H1 (cell line): ENCODE measurements at regions not wholly inside any gene's neighbourhood (a gene's known extent, or its start where the extent isn't known, plus 50 kb on each side); places are given as distances from the start of the nearest gene placed in this dataset.

Experiments
- CTCF ChIA-PET: fragments of 300-600 bp; sonication (Branson Sonifier 250); formaldehyde crosslinking; loops from one replicate; lab custom pipeline; 2021; ENCODE audit not compliant: partially characterized antibody; lab: Charles Lee
- POLR2A ChIA-PET: fragments of 300-600 bp; sonication (Branson Sonifier 250); formaldehyde crosslinking; loops from one replicate; lab custom pipeline; 2021; ENCODE audit warnings: inconsistent platforms; ENCODE audit not compliant: partially characterized antibody; lab: Charles Lee
- DNase-seq, 2 experiments: peaks; one replicate each; pipeline versions ENCODE4 v3.0.0 to v3.0.0-alpha.2; 2010 to 2022; ENCODE audit warnings: low spot score in 2 of 2, low read depth in 1 of 2, mixed read lengths in 1 of 2
- FAIRE-seq: peaks from 2 replicates; lab custom pipeline; 2011; peaks lifted over from hg19 to GRCh38; lab: Jason Lieb, UNC
- H2AFZ ChIP-seq: 2 replicates; pipeline ENCODE4 v1.8.1; 2012; ENCODE audit warnings: low read length, inconsistent platforms
- H2AK5ac ChIP-seq: 2 replicates; pipeline ENCODE4 v1.6.1; 2013; ENCODE audit warnings: low read depth, low read length
- H2BK120ac ChIP-seq: replicated peaks from 2 replicates; pipeline ENCODE3; 2013; ENCODE audit warnings: low read depth, low read length, inconsistent platforms
- H2BK12ac ChIP-seq: 2 replicates; pipeline ENCODE4 v1.6.1; 2013; ENCODE audit warnings: low read depth, low read length
- H2BK15ac ChIP-seq: 2 replicates; pipeline ENCODE4 v1.6.1; 2013; ENCODE audit warnings: low read length
- H2BK20ac ChIP-seq: 2 replicates; pipeline ENCODE4 v1.6.1; 2013; ENCODE audit warnings: low read length
- H2BK5ac ChIP-seq: 2 replicates; pipeline ENCODE4 v1.6.1; 2013; ENCODE audit warnings: low read depth, low read length
- H3K14ac ChIP-seq: 2 replicates; pipeline ENCODE4 v1.6.1; 2013; ENCODE audit warnings: inconsistent platforms; ENCODE audit not compliant: insufficient read length
- H3K18ac ChIP-seq: 2 replicates; pipeline ENCODE4 v1.6.1; 2013; ENCODE audit warnings: low read length; ENCODE audit errors: extremely low read depth
- H3K23ac ChIP-seq: 2 replicates; pipeline ENCODE4 v1.6.1; 2013; ENCODE audit warnings: inconsistent platforms; ENCODE audit not compliant: insufficient read length
- H3K23me2 ChIP-seq: 2 replicates; pipeline ENCODE4 v1.6.1; 2013; ENCODE audit warnings: low read depth, low read length
- H3K27ac ChIP-seq: 2 replicates; pipeline ENCODE4 v1.6.1; 2011; ENCODE audit warnings: low read depth, low read length, inconsistent platforms
- H3K27me3 ChIP-seq, 4 experiments: replicated peaks in 1 of 4; 1 replicate in 1 of 4; 2 replicates in 3 of 4; pipeline versions ENCODE4 v1.6.1 to v1.8.1; 2011 to 2013; ENCODE audit warnings: low read length in 3 of 4, mild to moderate bottlenecking in 3 of 4, inconsistent platforms in 2 of 4, mixed read lengths in 2 of 4, moderate library complexity in 1 of 4; ENCODE audit not compliant: control insufficient read depth in 3 of 4, insufficient read depth in 3 of 4; ENCODE audit errors: extremely low read depth in 1 of 4
- H3K36me3 ChIP-seq, 4 experiments: 2 replicates each; pipeline versions ENCODE4 v1.6.1 to v1.8.1; 2011 to 2013; ENCODE audit warnings: mild to moderate bottlenecking in 4 of 4, low read length in 3 of 4, moderate library complexity in 2 of 4, control low read depth in 1 of 4, inconsistent platforms in 1 of 4; ENCODE audit not compliant: insufficient read depth in 4 of 4, control insufficient read depth in 2 of 4
- H3K4ac ChIP-seq: replicated peaks from 2 replicates; pipeline ENCODE3; 2013; ENCODE audit warnings: low read length, low read depth, mixed read lengths, inconsistent platforms; ENCODE audit not compliant: insufficient read length
- H3K4me1 ChIP-seq, 4 experiments: replicated peaks in 1 of 4; 1 replicate in 1 of 4; 2 replicates in 3 of 4; pipeline versions ENCODE4 v1.6.1 to v1.8.1; 2011 to 2013; ENCODE audit warnings: low read length in 3 of 4, inconsistent platforms in 2 of 4, mixed read lengths in 1 of 4; ENCODE audit not compliant: insufficient read depth in 4 of 4, control insufficient read depth in 3 of 4
- H3K4me2 ChIP-seq, 2 experiments: 2 replicates each; pipeline versions ENCODE4 v1.6.1 to v1.8.1; 2011 to 2013; ENCODE audit warnings: low read depth in 2 of 2, low read length in 2 of 2, control low read depth in 1 of 2, inconsistent platforms in 1 of 2, mild to moderate bottlenecking in 1 of 2; ENCODE audit not compliant: insufficient read depth in 1 of 2
- H3K4me3 ChIP-seq, 4 experiments: fragments of 200-600, 300-600 bp in 1 of 4; sonication (generic), shearing (Covaris generic), sonication (Bioruptor Twin) in 1 of 4; 2 replicates each; pipeline versions ENCODE4 v1.5.1 to v1.8.1; 2011 to 2016; ENCODE audit warnings: low read length in 4 of 4, low read depth in 3 of 4, control low read depth in 2 of 4, inconsistent platforms in 2 of 4, mild to moderate bottlenecking in 2 of 4, mixed read lengths in 1 of 4, moderate library complexity in 1 of 4; ENCODE audit not compliant: insufficient read depth in 2 of 4; ENCODE audit errors: extremely low read depth in 1 of 4
- H3K56ac ChIP-seq: replicated peaks from 2 replicates; pipeline ENCODE3; 2013; ENCODE audit warnings: low read depth, mild to moderate bottlenecking, mixed read lengths, low read length, inconsistent platforms; ENCODE audit not compliant: insufficient read length
- H3K79me1 ChIP-seq: 2 replicates; pipeline ENCODE4 v1.6.1; 2013; ENCODE audit warnings: low read depth, low read length, control low read depth
- H3K79me2 ChIP-seq, 2 experiments: 2 replicates each; pipeline versions ENCODE4 v1.6.1 to v1.8.1; 2012 to 2013; ENCODE audit warnings: low read length in 2 of 2, mild to moderate bottlenecking in 2 of 2, inconsistent platforms in 1 of 2; ENCODE audit not compliant: insufficient read depth in 2 of 2, control insufficient read depth in 1 of 2
- H3K9ac ChIP-seq, 4 experiments: replicated peaks in 1 of 4; 1 replicate in 1 of 4; 2 replicates in 3 of 4; pipeline versions ENCODE4 v1.6.1 to v1.8.1; 2011 to 2013; ENCODE audit warnings: low read depth in 3 of 4, low read length in 3 of 4, control low read depth in 2 of 4, mild to moderate bottlenecking in 2 of 4, moderate library complexity in 2 of 4, inconsistent platforms in 1 of 4; ENCODE audit errors: extremely low read depth in 1 of 4
- H3K9me3 ChIP-seq, 2 experiments: 2 replicates each; pipeline versions ENCODE4 v1.6.1 to v1.8.1; 2012 to 2013; ENCODE audit warnings: mild to moderate bottlenecking in 2 of 2, moderate library complexity in 2 of 2, control low read depth in 1 of 2, inconsistent platforms in 1 of 2, low read depth in 1 of 2, low read length in 1 of 2, mixed read lengths in 1 of 2; ENCODE audit not compliant: insufficient read depth in 2 of 2
- H4K20me1 ChIP-seq, 2 experiments: replicated peaks in 1 of 2; 2 replicates each; pipeline versions ENCODE3 to v1.8.1; 2011 to 2013; ENCODE audit warnings: inconsistent platforms in 2 of 2, low read length in 2 of 2, mild to moderate bottlenecking in 1 of 2; ENCODE audit not compliant: insufficient read depth in 2 of 2, control insufficient read depth in 1 of 2
- H4K5ac ChIP-seq: 2 replicates; pipeline ENCODE4 v1.6.1; 2013; ENCODE audit warnings: low read length, low read depth, mixed read lengths, inconsistent platforms; ENCODE audit not compliant: insufficient read length
- H4K8ac ChIP-seq: 2 replicates; pipeline ENCODE4 v1.8.0; 2013; ENCODE audit warnings: mild to moderate bottlenecking, moderate library complexity, low read length, inconsistent platforms; ENCODE audit not compliant: insufficient read depth; ENCODE audit errors: extremely low read depth
- H4K91ac ChIP-seq: replicated peaks from 2 replicates; pipeline ENCODE3; 2013; ENCODE audit warnings: low read length, mixed read lengths, inconsistent platforms; ENCODE audit not compliant: insufficient read length
- EGR1 ChIP-seq: IDR thresholded peaks from 2 replicates; pipeline ENCODE4 v1.6.1; 2011; ENCODE audit warnings: low read depth, low read length, borderline replicate concordance
- EP300 ChIP-seq, 2 experiments: IDR thresholded peaks; 1 replicate in 1 of 2; 2 replicates in 1 of 2; pipeline ENCODE4 v1.6.1; 2011 to 2012; ENCODE audit warnings: low read depth in 2 of 2, low read length in 2 of 2, mild to moderate bottlenecking in 2 of 2, borderline replicate concordance in 1 of 2, inconsistent platforms in 1 of 2, moderate library complexity in 1 of 2
- GTF2F1 ChIP-seq: IDR thresholded peaks from 2 replicates; pipeline ENCODE4 v1.6.1; 2012; ENCODE audit warnings: low read depth, low read length, improper control_type of control experiment, borderline replicate concordance
- POLR2A ChIP-seq, 2 experiments: IDR thresholded peaks; 1 replicate in 1 of 2; 2 replicates in 1 of 2; pipeline ENCODE4 v1.6.1; 2011; ENCODE audit warnings: low read depth in 2 of 2, low read length in 2 of 2, mild to moderate bottlenecking in 2 of 2; ENCODE audit errors: control extremely low read depth in 1 of 2
- RNF2 ChIP-seq: fragments of 200-900, 300-1000 bp; sonication (generic); IDR thresholded peaks from 2 replicates; pipeline ENCODE4 v1.7.1; 2016; ENCODE audit warnings: borderline replicate concordance, low read depth, mild to moderate bottlenecking, antibody characterized with exemption, low read length; ENCODE audit not compliant: poor library complexity, severe bottlenecking; ENCODE audit errors: missing control alignments
- SAP30 ChIP-seq: fragments of 300-600 bp; sonication (generic); IDR thresholded peaks from 2 replicates; pipeline ENCODE4 v1.7.1; 2012; ENCODE audit warnings: low read length, moderate library complexity, mild to moderate bottlenecking, inconsistent platforms; ENCODE audit not compliant: insufficient read depth, insufficient replicate concordance
- TAF1 ChIP-seq: IDR thresholded peaks from 2 replicates; pipeline ENCODE4 v1.6.1; 2011; ENCODE audit warnings: mild to moderate bottlenecking, low read depth, low read length
- WGBS, 2 experiments: shearing (Covaris generic) in 1 of 2; methylation state at CpG; one replicate each; pipeline versions ENCODE4 v1.1.6 to v1.1.7; 2013 to 2015; ENCODE audit warnings: low lambda C conversion rate in 2 of 2, mixed read lengths in 2 of 2, inconsistent platforms in 1 of 2, low coverage in 1 of 2, missing lambda C conversion rate in 1 of 2; ENCODE audit not compliant: insufficient replicate concordance in 2 of 2, insufficient coverage in 1 of 2, insufficient read length in 1 of 2; ENCODE audit errors: extremely low coverage in 1 of 2, missing lambda C conversion rate in 1 of 2; 5-methylcytosine and 5-hydroxymethylcytosine counted together

DNA sequence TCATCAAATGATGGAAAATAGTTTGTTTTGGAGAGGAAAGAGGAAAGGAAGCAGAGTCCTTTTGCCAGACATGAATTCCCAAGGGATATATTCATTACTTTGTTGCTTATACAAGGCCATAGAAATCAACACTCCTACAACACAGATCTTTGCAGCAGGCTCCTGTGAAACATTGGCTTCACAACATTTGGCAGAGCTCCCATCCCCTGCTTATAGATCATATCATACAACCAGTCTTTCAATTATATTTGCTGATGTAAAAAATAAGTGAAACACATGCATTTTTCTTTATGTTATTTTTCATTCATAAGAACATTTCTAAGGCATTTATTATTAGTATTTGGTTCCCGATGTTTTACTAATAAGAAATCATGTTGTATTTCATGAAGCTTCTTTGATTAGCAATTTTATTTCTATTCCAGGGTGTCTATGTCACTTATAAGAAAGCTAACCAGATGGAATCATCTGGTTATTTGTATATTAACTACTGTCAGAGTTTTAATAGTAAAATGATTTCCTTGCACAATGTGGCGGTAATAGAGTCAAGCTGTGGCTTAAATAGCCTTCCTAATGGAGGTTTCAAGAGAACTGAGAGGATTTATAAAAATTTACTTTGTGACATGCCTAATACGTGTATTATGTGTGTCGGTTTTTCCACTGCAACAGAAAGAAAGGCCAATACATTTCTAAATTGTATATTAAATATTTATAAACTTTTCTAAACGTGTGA, 470.3 kb upstream of the NCAM2 start:
- Histone ChIP-seq H3K4me1 (no peaks in the 10 kb centered on the region), H3K79me1 (no peaks in the 10 kb centered on the region), H4K5ac (no peak overlapping the region), H3K56ac (no peak overlapping the region), H3K23me2 (no peaks in the 10 kb centered on the region), H2BK12ac (no peak overlapping the region), H3K4me2 (no peak overlapping the region), H3K79me2 (no peaks in the 10 kb centered on the region), H3K36me3 (no peaks in the 10 kb centered on the region), H3K14ac (no peak overlapping the region), H4K20me1 (no peaks in the 10 kb centered on the region), H3K9ac (no peak overlapping the region), H3K23ac (no peak overlapping the region), H3K4ac (no peak overlapping the region), H2BK5ac (no peak overlapping the region), H3K18ac (no peak overlapping the region), H4K91ac (no peak overlapping the region), H2BK120ac (no peak overlapping the region), H3K27me3 (no peaks in the 10 kb centered on the region), H3K27ac (no peak overlapping the region), H2BK20ac (no peak overlapping the region), H4K8ac (no peak overlapping the region), H2AFZ (no peak overlapping the region), H3K4me3 (no peak overlapping the region), H3K9me3 (no peaks in the 10 kb centered on the region), H2AK5ac (no peak overlapping the region), H2BK15ac (no peak overlapping the region)
- WGBS, 2 experiments, result 91% methylated on average over 5 of the region's 5 CpGs; no CpG with 5 or more reads in 1 of the 2 experiments
- DNase-seq, result no peak
- no peak for FAIRE-seq
- POLR2A ChIA-PET, result no interaction called here
- CTCF ChIA-PET, result interaction anchor here (0.6 to 1.0 kb wide), 2 partner anchors 10 to 1002 kb away, joined by 3 read pairs; no protein-coding TSS in a partner anchor
- TF ChIP-seq SAP30, result no peak
- TF ChIP-seq GTF2F1, result no peak
- TF ChIP-seq RNF2, result no peak
- TF ChIP-seq EGR1, result no peak
- no peak for TF ChIP-seq POLR2A (IDR thresholded peaks at IDR 0.05; ENCODE audit: control extremely low read depth in 1 of 2, low read depth in 2 of 2, low read length in 2 of 2)
- no peak for TF ChIP-seq TAF1
- TF ChIP-seq EP300 (IDR thresholded peaks at IDR 0.05; ENCODE audit: borderline replicate concordance in 1 of 2, low read depth in 2 of 2, low read length in 2 of 2), result no peak
